ENCODE measurements at regions not wholly inside any gene's neighbourhood (a gene's known extent, or its start where the extent isn't known, plus 50 kb on each side); places are given as distances from the start of the nearest gene placed in this dataset.

DNA sequence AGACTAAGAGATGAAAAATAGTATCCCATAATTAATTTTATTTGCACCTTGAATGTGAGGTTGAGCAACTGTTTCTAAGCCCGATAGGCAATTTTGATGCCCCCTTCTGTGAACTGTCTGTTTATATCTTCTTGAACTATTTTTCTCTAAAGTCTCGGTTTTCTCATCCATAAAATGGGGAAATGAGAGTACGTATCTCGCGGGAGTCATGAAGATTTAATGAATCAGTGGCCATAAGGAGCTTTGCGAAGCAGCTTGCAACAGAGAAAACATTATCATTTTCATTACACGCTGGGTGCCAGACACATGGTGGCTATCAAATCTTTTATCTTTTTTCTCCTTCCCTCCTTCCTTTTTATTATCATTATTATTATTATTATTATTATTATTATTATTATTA lies 108.1 kb upstream of the CARD11 start:
- no peaks in the 10 kb centered on the region for H4K20me1 ChIP-seq (ENCODE audit: control insufficient read depth, extremely low read depth, insufficient read depth, low read length)
- no peak overlapping the region for H3K4me3 ChIP-seq (ENCODE audit: control insufficient read depth in 2 of 3, extremely low read depth in 1 of 3, insufficient read depth in 2 of 3, low read depth in 1 of 3, low read length in 3 of 3)
- no peaks in the 10 kb centered on the region for H3K79me2 ChIP-seq (ENCODE audit: control insufficient read depth, insufficient read depth, low read length)
- TF ChIP-seq, protein P1, sequence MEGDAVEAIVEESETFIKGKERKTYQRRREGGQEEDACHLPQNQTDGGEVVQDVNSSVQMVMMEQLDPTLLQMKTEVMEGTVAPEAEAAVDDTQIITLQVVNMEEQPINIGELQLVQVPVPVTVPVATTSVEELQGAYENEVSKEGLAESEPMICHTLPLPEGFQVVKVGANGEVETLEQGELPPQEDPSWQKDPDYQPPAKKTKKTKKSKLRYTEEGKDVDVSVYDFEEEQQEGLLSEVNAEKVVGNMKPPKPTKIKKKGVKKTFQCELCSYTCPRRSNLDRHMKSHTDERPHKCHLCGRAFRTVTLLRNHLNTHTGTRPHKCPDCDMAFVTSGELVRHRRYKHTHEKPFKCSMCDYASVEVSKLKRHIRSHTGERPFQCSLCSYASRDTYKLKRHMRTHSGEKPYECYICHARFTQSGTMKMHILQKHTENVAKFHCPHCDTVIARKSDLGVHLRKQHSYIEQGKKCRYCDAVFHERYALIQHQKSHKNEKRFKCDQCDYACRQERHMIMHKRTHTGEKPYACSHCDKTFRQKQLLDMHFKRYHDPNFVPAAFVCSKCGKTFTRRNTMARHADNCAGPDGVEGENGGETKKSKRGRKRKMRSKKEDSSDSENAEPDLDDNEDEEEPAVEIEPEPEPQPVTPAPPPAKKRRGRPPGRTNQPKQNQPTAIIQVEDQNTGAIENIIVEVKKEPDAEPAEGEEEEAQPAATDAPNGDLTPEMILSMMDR (optimal IDR thresholded peaks at IDR 0.05 in 1 of 3, IDR thresholded peaks at IDR 0.05 in 1 of 3, conservative IDR thresholded peaks at IDR 0.05 in 1 of 3; ENCODE audit: extremely low read depth in 1 of 3, insufficient read depth in 2 of 3, low read length in 3 of 3) = no peak
- TF ChIP-seq EZH2 (IDR thresholded peaks at IDR 0.05; ENCODE audit: low read length) = no peak
- dilution Hi-C loops (cut with MboI; ENCODE audit: extremely low pct_ligation_motif_present, low sequenced_read_pairs) = no loop called here
- peaks cover 4% of the 10 kb centered on the region for H3K27me3 ChIP-seq (ENCODE audit: control insufficient read depth, extremely low read depth, insufficient read depth, low read length)
- H3K4me2 ChIP-seq (ENCODE audit: control insufficient read depth, extremely low read depth, insufficient read depth, low read depth, low read length) = no peak overlapping the region
- no peak overlapping the region for H2AFZ ChIP-seq (ENCODE audit: control insufficient read depth, low read length)
- no peaks in the 10 kb centered on the region for H3K9me1 ChIP-seq (ENCODE audit: control insufficient read depth, extremely low read depth, insufficient read depth, low read length)
- H3K36me3 ChIP-seq (ENCODE audit: control insufficient read depth in 2 of 2, extremely low read depth in 1 of 2, insufficient read depth in 2 of 2, low read length in 2 of 2) = no peaks in the 10 kb centered on the region
- H3K9ac ChIP-seq (ENCODE audit: control insufficient read depth, extremely low read depth, insufficient read depth, low read length) = no peak overlapping the region
- H3K27ac ChIP-seq (ENCODE audit: control insufficient read depth, insufficient read depth, low read length) = no peak overlapping the region
- H3K4me1 ChIP-seq (ENCODE audit: control insufficient read depth, extremely low read depth, insufficient read depth, low read length) = no peaks in the 10 kb centered on the region
- FAIRE-seq (no peak), DNase-seq (ENCODE audit: low read depth, low spot score) (no peak)
- H3K9me3 ChIP-seq (ENCODE audit: control insufficient read depth, low read depth, low read length) = no peaks in the 10 kb centered on the region

DNA sequence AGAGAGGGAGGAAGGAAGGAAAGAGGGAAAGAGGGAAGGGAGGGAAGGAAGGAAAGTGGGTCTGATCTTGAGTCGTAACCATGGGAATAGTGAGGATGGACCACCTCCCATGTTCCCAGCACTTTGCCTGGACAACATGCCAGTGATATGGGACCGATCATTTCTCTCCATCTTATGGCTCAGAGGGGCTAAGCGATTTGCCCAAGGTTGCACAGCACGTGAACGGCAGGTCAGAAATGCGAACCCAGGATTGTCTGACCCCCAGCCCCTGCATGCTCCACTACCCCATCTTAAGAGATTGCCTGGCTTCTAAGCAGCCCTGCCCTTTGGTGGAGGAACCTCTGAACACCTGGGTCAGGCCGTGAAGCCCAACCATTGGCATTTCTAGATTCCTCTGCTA lies 109.0 kb upstream of the CARD11 start:
- DNase-seq (ENCODE audit: low read depth, low spot score) (no peak), FAIRE-seq (no peak)
- Histone ChIP-seq H3K4me3 (ENCODE audit: control insufficient read depth in 2 of 3, extremely low read depth in 1 of 3, insufficient read depth in 2 of 3, low read depth in 1 of 3, low read length in 3 of 3) (no peak overlapping the region), H3K9ac (ENCODE audit: control insufficient read depth, extremely low read depth, insufficient read depth, low read length) (no peak overlapping the region), H4K20me1 (ENCODE audit: control insufficient read depth, extremely low read depth, insufficient read depth, low read length) (no peaks in the 10 kb centered on the region), H3K4me2 (ENCODE audit: control insufficient read depth, extremely low read depth, insufficient read depth, low read depth, low read length) (no peak overlapping the region), H3K27me3 (ENCODE audit: control insufficient read depth, extremely low read depth, insufficient read depth, low read length) (peaks cover 4% of the 10 kb centered on the region), H2AFZ (ENCODE audit: control insufficient read depth, low read length) (no peak overlapping the region), H3K36me3 (ENCODE audit: control insufficient read depth in 2 of 2, extremely low read depth in 1 of 2, insufficient read depth in 2 of 2, low read length in 2 of 2) (no peaks in the 10 kb centered on the region), H3K4me1 (ENCODE audit: control insufficient read depth, extremely low read depth, insufficient read depth, low read length) (peaks cover 2% of the 10 kb centered on the region), H3K9me3 (ENCODE audit: control insufficient read depth, low read depth, low read length) (no peaks in the 10 kb centered on the region), H3K27ac (ENCODE audit: control insufficient read depth, insufficient read depth, low read length) (no peak overlapping the region), H3K79me2 (ENCODE audit: control insufficient read depth, insufficient read depth, low read length) (no peaks in the 10 kb centered on the region), H3K9me1 (ENCODE audit: control insufficient read depth, extremely low read depth, insufficient read depth, low read length) (no peaks in the 10 kb centered on the region)
- TF ChIP-seq EZH2 (IDR thresholded peaks at IDR 0.05; ENCODE audit: low read length) = no peak
- TF ChIP-seq, protein P1 (optimal IDR thresholded peaks at IDR 0.05 in 1 of 3, IDR thresholded peaks at IDR 0.05 in 1 of 3, conservative IDR thresholded peaks at IDR 0.05 in 1 of 3; ENCODE audit: extremely low read depth in 1 of 3, insufficient read depth in 2 of 3, low read length in 3 of 3) = no peak
- dilution Hi-C loops (cut with MboI; ENCODE audit: extremely low pct_ligation_motif_present, low sequenced_read_pairs) = no loop called here

Measured in keratinocyte (primary cell).